Stimulated activated CD4-positive, alpha-beta T cell treated with anti-CD3 and anti-CD28 coated beads, TNF-alpha, amount 100 ng/mL, for 1 hour (primary cell): ENCODE measurements at regions not wholly inside any gene's neighbourhood (a gene's known extent, or its start where the extent isn't known, plus 50 kb on each side); places are given as distances from the start of the nearest gene placed in this dataset.

ENCODE experiments used
- DNase-seq, 3 donors: peaks; one replicate each; pipeline ENCODE4 v3.0.0-alpha.2; 2020; ENCODE audit warnings: low read depth in 3 of 3, low spot score in 1 of 3

DNA sequence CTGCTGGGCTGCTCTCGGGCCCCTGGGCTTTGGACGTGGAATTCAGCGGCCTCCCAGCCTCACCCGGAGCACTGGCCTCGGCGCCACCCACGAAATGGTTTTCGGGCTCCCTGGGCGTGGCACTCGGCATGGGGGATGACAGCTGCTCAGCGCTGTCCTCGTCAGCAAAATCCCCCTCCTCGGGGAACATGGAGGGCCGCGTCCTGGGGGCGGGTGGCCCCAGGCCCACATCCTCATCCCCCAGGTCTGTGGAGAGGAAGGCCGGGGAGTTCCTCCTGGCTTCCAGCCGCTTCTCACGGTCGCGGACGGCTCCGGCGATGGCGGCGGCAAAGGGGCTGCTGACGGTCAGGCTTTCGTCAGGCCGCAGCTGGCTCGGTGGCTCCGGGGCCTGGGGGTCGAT lies 88.4 kb downstream of the CTTN start:
- DNase-seq, result no peak

DNA sequence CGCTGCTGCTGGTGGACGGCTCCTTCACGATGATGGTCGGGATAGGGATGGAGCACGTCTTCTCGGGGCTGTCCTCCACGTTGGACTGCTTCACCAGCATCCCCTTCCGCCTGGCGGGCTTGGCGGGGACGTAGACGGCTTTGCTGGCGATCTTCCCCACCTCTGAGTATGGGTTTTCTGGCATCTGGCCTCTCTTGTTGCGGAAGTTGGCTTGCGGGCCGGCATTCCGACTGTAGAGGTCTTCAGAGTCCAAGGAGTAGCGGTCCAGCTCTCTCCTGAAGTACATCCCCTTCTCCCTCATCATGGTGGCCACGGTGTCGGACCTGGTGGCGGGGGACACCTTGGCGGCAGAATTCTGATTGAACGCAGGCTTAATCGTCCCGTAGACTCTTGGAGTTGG lies 88.8 kb downstream of the CTTN start:
- no peak for DNase-seq

DNA sequence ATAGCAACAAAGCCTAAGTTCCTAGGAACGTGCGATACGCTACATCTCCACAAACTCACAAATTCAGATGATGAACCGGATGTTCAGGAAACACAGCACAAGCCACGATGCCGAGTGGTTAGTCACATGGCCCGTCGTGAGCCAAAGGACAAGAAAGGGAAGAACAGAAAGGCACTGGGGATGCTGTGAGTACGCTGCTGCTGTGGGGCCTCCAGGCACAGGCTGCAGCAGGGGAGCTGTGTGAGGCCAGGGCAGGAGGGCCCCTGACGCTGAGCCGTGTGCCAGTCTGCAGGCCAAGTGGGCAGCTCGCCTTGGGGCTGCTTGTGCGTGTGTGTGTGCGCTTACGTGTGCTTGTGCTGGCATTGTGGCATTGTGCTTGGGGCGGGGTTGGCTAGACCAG lies 89.4 kb downstream of the CTTN start:
- DNase-seq, result no peak

DNA sequence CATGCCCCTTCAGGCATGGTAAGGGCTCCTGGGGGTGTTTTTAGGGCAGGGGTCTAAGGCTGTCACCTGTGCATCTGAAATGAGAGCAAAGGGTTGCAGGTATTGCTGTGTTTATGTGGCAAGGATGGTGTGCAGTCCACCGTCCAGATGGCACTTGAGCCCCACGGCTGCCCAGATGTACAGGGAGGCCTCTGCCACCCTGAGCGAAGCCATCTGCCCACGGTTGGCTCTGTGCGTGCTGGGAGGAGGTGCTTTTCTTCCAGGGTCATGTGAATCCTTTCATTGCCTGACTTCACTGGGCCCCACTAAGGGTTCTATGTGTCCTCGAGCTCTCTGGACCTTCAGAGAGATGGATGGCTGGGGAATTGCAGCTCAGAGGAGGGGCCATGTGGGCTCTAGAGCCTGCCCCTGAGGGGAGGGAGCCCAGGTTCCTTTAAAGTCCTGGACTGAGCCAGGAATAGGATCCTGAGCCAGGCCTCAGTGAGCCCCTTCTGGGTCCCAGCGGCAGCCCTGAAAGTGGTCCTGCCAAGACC lies 89.9 kb downstream of the CTTN start:
- DNase-seq, result no peak

DNA sequence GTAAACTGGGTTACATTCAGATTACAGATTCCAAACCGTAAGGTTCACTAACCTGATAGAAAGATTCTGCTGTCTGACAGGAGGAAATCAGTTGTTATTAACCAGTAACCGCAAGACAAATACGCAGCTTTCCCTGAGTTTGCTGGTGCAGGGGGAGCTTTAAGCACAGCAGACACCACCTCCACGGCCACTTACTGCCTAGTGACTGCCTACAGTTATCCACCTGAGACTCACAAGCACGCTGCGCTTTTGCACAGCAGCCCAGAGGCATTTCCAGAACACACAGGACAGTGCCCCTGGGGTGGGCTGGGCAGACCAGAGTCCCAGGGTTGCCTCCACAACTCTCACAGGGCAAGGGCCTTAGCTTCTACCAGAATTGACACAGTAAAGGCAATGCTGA lies 90.9 kb downstream of the CTTN start:
- no peak for DNase-seq

DNA sequence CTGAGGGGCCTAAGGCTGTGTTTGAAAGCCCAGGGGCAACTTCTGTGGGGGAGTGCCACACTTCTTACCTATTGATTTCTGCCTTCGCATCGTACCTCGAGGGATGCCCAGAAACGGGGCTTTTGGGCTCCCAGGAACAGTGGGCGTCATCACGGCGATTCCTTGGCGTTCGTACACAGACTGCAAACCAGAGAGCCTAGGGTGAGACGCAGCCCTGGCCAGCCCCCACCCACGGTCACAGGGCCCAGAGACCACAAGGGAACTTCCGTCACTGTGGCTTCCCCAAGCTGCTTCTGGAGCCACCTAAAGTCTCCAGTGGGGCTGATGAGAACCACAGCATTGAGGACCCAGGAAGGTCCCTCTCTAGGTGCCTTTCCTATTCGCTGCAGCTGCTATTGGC lies 91.9 kb downstream of the CTTN start:
- no peak for DNase-seq

DNA sequence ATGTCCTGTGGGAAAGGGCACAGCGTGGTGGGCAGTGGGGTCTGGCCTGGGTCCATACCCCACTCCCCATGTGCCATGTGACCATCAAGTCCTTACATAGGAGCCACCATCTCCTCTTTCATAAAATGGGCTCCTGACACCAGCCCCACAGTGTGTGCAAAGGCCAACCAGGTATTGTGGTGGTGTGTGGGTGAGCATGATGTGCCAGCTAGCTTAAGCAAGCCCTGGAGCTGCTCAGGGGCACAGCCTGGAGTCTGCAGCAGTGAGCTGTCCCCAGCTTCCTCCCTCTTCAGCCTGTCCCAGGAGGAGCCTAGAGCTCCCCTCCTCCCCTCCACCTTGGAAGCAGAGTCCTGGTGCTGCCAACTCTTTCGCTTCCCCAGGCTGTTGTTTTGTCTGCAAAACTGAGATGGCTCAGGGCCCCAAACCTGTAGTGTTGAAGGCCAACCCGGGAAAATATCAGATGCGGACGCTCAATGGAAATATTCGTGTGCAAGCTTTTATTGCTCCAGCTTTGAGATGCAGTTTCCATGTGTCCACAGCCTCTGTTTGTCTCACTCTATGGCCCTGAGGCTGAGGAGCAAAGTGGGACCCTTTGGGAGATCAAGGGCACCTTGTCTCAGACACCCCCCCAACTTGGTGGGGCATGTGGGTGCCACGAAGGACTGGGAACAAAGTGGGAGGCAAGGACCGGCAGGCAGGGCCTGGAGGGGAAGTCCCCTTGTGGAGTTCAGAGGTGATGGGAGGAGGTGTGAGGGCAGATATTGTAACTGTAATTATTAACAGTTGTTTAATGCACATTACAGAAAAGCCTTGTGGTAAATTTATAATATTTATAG lies 92.6 kb downstream of the CTTN start:
- no peak for DNase-seq

DNA sequence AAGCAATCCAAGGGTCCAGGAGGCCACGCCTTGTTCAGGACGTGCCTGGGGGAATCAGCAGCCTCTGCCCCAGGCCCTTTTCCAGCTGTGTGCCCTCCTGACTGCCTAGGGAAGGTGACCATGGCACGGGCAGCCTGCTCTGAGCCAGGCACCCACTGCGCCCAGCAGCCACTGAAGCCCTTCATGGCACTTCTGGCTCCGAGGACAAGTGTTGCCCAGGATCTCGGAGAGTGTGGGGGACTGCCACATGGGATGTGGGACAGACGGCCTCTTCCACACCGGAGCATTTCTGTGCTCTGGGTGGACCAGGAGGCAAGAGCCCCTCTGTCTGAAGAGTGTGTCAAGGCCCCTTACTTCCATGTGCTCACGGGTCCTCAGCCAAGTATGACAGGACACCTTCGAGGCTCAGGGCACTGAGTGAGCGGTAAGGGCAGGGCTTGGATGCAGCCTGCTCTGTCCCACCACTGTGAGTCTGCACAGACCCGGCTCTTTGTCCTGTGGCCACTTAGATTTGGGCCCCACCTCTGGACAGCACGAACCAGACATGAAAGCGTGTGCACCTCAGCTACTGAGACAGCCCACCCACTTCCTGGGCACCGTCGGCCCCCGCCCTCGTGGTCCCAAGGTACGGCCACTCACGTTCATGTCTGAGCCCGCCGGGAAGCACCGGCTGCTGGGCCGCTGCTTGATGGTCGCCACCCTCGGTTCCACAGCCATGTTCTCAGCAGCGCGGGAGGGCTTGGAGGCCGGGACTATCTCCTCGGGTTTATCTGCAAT lies 93.6 kb downstream of the CTTN start:
- no peak for DNase-seq

DNA sequence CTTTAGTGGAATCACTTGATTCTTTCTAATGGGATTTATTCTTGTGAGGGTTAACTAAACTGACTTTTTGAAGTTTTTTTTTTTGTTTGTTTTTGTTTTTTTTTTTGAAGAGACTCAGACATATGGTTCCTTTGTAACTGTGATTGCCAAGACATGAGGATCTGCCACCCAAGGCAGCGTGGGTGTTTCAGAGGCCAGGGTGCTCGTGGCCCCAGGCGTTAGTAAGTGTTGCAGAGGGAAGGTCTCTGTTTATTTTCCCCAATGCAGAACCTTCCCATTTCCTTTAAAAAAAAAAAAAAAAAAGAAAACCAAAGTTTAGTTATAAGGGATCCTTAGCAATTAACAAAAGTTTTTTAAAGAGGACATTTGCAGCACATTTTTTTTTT lies 94.8 kb downstream of the CTTN start:
- DNase-seq, result no peak

DNA sequence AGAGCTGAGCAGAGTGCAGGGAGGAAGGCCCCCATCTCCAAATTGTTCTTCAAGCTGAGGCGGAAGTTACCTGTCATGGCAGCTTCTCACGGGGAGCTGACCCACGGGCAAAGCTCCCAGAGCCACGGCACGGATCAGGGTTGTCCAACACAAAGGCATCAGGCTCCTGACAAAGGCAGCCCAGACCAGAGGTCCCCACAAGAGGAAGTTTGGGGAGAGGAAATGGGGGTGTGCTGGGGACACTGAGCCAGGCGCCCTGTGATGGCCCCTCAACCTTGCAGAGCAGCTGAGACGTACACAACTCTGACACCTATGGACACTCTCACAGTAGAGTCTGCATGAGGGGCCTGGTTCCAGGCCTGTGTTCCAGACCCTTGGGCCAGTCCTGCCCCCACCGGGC lies 95.6 kb downstream of the CTTN start:
- DNase-seq, result no peak

DNA sequence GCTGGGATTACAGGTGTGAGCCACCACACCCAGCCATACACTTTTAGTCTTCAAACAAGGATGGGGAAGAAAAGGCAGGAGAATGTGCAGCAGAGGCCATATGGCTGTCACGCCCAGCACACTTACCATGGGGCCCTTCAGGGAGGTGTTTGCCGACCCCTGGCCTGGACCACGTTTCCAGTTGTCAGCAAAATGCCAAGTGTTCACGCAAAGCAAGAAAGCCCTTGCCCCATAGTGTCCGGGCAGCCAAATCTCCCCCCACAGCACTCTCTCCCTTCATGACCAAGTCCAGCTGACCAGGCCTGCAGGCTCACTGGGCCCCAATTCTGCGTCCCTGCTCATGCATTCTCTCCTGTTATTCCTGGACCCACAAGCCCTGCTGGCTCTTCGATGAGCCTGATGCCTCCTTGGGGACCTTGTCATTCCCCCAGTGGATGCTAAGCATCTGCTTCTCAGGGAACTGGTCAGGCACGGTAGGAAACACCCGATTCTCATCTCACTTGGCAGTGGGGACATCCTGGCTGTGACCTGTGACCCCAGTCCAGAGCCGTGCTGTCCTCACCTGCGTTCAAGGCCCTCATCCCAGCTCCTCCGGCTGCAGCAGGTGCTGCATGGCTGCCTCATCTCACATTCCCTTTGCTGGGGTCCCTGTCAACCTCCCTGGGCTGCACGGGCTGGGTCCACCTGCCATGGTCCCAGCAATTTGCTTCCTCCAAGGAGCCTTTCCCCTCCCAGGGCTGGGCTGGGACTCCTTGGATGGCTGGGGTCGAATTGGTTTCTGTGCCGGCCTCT lies 96.4 kb downstream of the CTTN start:
- DNase-seq, result no peak

DNA sequence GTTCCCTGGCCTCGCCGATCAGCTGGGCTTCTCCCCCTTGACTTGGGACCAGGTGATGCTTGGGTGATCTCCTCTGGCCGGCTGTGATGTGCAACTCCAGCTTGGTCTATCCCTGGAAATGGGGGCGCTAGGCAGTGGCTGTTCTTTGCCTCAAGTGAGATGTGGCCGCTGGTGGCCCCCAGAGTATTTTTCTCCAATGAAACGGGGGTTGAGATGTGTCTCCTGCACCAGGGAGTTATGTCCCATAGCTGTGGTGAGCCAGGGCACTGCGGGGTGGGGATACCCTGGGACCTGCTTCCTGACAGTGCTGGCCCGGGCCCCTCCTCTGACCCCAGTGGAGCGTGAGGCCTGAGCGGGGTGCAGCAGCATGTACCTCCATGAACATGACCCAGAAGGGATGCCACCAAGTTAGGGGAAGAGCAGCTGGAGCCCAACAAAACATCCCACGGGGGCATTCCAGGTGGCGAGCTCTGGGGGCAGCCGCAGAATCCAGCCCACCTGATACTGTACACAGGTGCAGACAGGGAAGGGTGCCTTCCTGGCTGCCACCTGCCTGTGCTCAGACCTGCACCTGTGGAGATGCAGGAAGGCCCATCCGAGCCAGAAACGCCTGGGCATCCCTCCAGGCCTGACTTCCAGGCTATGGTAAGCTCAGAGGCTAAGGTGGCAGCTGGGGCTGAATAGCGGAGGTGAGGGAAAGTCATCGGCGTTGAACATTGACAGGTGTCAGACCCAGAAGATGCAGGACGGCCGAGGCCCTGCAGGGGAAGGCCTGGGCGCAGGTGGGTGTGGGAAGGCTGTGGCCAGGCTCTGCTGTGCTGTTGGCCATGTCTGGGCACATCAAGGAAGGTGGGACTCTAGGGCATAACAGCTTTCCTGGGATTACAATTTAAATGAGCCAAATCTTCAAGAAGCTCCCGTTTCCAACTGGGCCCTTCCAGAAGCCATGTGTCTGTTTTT lies 97.3 kb downstream of the CTTN start:
- DNase-seq, result no peak

DNA sequence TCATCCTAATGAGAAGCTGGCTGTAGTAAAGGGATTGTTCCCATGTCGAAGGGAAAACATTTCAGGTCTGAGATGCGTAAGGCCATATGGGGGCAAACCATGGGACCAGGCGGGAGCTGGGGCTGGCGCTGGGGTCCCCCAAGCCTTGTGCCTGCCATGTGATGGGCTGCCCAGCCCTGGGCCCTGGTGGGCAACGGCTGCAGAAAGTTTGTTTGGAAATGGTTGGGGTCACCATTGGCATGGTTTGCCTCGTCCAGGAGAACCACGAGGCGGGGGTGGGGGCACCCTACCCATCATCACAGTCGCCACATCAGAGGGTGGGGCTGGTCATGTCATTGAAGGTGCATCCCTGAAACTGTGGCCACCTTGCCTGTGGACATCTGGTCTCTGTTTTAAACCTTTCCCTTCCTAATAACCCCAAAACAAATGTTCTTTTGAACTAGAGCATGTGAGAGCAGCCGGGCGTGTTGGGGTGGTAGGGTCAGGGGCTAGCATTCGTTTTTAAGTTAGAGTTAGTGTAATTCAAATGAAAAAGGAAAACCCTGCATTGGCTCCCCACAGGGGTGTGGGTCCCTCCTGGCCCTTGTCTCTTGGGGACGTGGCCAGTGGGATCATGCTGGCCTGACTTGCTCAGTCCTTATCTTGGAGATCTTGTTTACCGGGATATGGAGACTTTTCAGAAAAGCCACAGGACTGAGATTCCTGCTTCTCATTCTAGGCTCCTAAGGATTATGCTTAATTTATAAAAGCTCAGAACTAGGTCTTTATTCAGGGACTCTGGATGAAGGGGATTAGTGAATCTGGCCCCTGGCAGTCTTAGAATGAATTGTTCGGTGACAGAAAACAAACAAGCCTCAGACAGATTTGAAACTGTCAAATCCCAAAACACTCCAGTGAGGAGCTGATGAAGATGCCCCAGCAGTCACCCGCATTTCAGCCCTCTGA lies 98.5 kb downstream of the CTTN start:
- DNase-seq, result no peak

DNA sequence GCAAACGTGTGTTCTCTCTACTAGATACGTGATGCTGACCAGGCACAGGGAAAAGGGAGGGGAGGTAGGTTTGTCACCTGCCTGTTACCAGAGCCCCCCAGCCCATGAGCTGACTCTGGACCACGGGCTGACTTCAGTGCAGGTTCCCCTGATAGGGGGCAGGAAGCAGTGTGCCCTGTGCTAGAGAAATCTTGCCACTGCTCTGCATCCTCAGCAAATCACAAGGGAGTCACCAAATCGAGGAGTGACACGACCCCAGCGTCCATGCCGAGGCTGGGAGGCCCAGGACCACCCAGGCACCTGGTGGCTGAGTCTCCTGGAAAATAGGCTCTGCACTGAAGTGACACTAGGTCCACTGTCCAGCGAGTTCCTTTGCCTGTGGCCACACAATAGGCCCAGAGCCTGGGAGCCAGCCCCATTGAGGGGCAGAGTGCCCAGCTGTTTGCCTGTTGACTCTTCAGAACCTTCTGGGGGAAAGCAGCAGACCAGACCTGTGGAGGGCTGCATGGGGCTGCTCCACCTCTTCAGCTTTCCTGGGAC lies 99.3 kb downstream of the CTTN start:
- no peak for DNase-seq

DNA sequence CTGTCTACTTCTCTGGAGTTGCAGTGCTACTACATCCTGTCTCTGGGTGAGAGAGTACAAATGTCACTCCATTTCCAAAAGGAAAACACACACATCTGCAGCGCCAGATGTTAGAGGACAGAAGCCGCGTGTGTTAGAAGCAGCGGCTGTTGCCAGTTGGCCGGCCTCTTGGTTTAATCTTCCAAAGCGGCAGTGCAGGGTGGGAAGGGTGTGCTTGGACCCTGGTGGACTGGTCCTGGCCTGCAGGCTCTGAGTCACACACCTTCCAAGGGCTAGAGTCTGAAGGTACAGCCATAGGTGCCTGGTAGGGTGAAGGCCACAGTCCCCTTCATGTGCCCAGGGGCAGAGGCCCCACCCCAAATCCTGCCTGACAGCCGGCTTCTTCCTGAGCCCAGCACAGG lies 99.8 kb downstream of the CTTN start:
- no peak for DNase-seq

DNA sequence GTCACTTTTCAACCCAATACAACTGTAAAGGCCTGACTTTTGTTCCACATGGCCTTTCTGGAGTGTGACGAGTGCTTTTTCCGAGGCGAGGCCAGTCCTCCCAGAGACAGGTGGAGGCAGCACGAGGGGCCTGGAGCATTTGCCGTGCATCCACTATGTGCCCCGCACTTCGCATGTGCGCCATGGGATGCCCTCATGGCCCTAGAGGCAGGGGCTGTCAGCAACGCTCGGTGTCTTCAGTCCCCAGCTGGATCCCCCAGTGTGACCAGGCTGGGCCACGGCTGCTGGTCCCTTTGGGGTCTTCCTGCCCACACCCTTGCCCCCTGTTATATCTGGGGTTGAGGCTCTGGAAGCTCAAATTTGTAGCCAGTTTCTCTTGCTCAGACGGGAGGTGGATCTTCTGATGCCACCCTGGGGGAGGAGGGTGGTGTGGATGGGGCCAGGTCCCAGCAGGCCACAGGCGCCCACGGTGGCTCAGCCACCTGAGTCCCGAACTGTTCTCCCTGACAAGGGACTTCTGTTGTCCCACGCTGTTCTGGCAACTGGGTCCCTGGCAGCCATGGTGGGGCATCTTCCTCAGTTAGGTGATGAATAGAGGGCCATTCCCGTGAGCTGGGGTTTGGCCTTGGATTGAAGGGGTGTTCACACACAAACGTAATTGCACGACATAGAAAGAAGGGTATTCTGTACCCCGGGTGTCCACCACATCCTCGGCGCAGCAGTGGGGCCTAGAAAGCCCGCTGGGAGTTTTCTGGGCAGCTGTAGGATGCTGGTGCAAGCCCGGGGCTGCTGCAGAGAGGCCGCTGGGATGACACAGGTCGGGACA lies 100.9 kb downstream of the CTTN start:
- no peak for DNase-seq

DNA sequence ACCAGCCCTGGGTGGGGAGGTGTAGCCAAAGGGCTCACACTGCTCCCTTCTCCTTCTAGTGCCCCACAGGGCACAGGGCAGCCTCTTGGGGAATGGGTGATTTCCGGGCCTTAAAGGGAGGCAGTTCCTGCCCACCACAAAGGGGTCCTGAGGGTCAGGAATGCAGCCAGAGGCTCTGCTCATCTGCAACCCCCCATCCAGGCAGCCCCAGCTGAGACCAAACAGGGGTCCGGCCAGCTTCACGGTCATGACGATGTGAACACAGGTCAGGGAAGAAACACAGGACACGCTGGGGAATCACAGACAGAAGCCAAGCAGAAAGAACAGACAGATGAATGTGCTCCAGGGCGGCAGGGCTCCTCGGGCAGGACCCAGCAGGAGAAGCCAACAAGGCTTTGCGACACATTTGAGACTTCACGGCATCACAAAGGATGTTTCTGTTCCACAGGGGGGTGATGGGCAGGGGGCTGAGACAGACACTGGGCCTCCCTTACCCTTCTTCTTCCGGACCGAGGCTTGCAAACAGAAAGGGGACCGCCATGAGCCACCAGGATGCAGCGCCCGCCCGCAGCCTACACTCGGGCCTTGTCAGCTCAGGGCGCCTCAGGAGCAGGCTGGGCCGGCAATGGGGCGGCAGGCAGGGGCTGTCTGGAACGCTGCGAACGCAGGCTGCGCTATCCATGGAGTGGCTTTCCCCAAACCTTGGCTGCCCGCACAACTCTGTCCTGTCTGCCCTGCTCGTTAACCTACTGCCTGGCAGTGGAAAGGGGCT lies 101.9 kb downstream of the CTTN start:
- no peak for DNase-seq
